ENCODE measurements at regions not wholly inside any gene's neighbourhood (a gene's known extent, or its start where the extent isn't known, plus 50 kb on each side); places are given as distances from the start of the nearest gene placed in this dataset.

- Histone ChIP-seq H3K36me3 (ENCODE audit: control insufficient read depth in 4 of 4, insufficient read depth in 3 of 4, low read depth in 1 of 4, low read length in 3 of 4) (no peaks in the 10 kb centered on the region), H3K4me1 (ENCODE audit: control insufficient read depth in 4 of 4, insufficient read depth in 4 of 4, low read length in 3 of 4) (no peaks in the 10 kb centered on the region), H3K4me3 (ENCODE audit: low read depth in 1 of 3, low read length in 3 of 3) (no peak overlapping the region), H3K9ac (ENCODE audit: low read depth in 1 of 2, low read length in 2 of 2) (no peak overlapping the region), H3K27me3 (ENCODE audit: control insufficient read depth in 4 of 4, insufficient read depth in 4 of 4, low read length in 3 of 4) (peaks cover 0 to 2% (median 0%) of the 10 kb centered on the region in 4 donors), H3K27ac (ENCODE audit: low read depth in 1 of 2, low read length in 2 of 2) (no peak overlapping the region), H3K9me3 (ENCODE audit: control insufficient read depth in 4 of 4, low read length in 3 of 4) (no peaks in the 10 kb centered on the region)
- TF ChIP-seq ZBTB33 (IDR thresholded peaks at IDR 0.05) (no peak), FOXA2 (IDR thresholded peaks at IDR 0.05) (no peak), FOXA1 (IDR thresholded peaks at IDR 0.05) (no peak), HNF4A (conservative IDR thresholded peaks at IDR 0.05) (no peak), TAF1 (conservative IDR thresholded peaks at IDR 0.05) (no peak), HNF4G (IDR thresholded peaks at IDR 0.05) (no peak), ATF3 (IDR thresholded peaks at IDR 0.05) (no peak), REST (IDR thresholded peaks at IDR 0.05) (no peak), JUND (IDR thresholded peaks at IDR 0.05) (no peak), YY1 (IDR thresholded peaks at IDR 0.05) (no peak), NR2F2 (IDR thresholded peaks at IDR 0.05) (no peak), EGR1 (IDR thresholded peaks at IDR 0.05; ENCODE audit: low read depth in 2 of 2) (no peak), MAX (IDR thresholded peaks at IDR 0.05) (no peak)
- WGBS, result 93% methylated on average over 5 of the region's 5 CpGs
- DNase-seq (ENCODE audit: low spot score), result no peak
Observed at GRCh38 chr12:130054803-130055202, 107.5 kb upstream of the FZD10 start.

- Histone ChIP-seq H3K4me1 (ENCODE audit: control insufficient read depth in 4 of 4, insufficient read depth in 4 of 4, low read length in 3 of 4) (no peaks in the 10 kb centered on the region), H3K27me3 (ENCODE audit: control insufficient read depth in 4 of 4, insufficient read depth in 4 of 4, low read length in 3 of 4) (no peaks in the 10 kb centered on the region), H3K36me3 (ENCODE audit: control insufficient read depth in 4 of 4, insufficient read depth in 3 of 4, low read depth in 1 of 4, low read length in 3 of 4) (no peaks in the 10 kb centered on the region), H3K4me3 (ENCODE audit: low read depth in 1 of 3, low read length in 3 of 3) (no peak overlapping the region), H3K9ac (ENCODE audit: low read depth in 1 of 2, low read length in 2 of 2) (no peak overlapping the region), H3K27ac (ENCODE audit: low read depth in 1 of 2, low read length in 2 of 2) (no peak overlapping the region), H3K9me3 (ENCODE audit: control insufficient read depth in 4 of 4, low read length in 3 of 4) (peaks cover 0 to 4% (median 0%) of the 10 kb centered on the region in 4 donors)
- WGBS, result 77% methylated on average over 13 of the region's 13 CpGs
- no peak for DNase-seq (ENCODE audit: low spot score)
- TF ChIP-seq FOXA1 (IDR thresholded peaks at IDR 0.05) (no peak), GABPA (IDR thresholded peaks at IDR 0.05 in 1 of 2, conservative IDR thresholded peaks at IDR 0.05 in 1 of 2) (no peak), ATF3 (IDR thresholded peaks at IDR 0.05) (no peak), YY1 (IDR thresholded peaks at IDR 0.05) (no peak), RXRA (IDR thresholded peaks at IDR 0.05) (no peak), CTCF (IDR thresholded peaks at IDR 0.05; ENCODE audit: low read depth, low read length, missing input control) (no peak), RAD21 (IDR thresholded peaks at IDR 0.05) (no peak), NR2F2 (IDR thresholded peaks at IDR 0.05) (no peak), MAX (IDR thresholded peaks at IDR 0.05) (no peak)
Observed at GRCh38 chr12:130058926-130059472, 103.3 kb upstream of the FZD10 start.

All from liver (tissue), 8 donors.